SK-N-SH (cell line): ENCODE measurements at regions not wholly inside any gene's neighbourhood (a gene's known extent, or its start where the extent isn't known, plus 50 kb on each side); places are given as distances from the start of the nearest gene placed in this dataset.

ENCODE experiments used
- JUND ChIP-seq: IDR thresholded peaks from 2 replicates; pipeline ENCODE4 v1.4.0; 2012
- POLR2AphosphoS5 ChIP-seq: IDR thresholded peaks from 2 replicates; pipeline ENCODE4 v1.6.1; 2012; ENCODE audit warnings: low read depth, low read length
- TCF12 ChIP-seq: IDR thresholded peaks from 2 replicates; pipeline ENCODE4 v1.4.0; 2012
- TF ChIP-seq, protein P1 (sequence below): fragments of 200-600 bp; sonication (generic); IDR thresholded peaks from 2 replicates; pipeline ENCODE4 v1.6.1; 2017; ENCODE audit warnings: antibody characterized with exemption, mild to moderate bottlenecking, moderate library complexity

DNA sequence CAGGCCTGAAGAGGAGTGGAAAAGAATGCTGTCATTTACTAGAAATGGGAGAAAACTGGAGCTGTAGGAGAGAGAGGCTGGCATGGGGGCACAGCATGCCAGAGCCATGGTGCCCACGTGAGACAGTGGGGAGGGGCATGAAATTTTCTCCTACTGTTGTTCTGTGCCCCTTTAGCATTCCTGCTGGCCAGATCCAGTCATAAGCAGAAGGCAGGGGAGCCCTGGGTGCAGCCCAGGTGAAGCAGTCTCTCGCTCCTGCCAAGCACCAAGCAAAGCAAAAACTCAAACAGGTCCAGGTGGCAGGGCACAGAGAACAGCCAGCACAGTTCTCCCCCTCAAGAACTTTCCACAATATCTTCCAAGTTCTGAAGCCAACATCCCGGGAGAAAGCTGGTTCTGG is 383.2 kb downstream of the TCERG1L start:
- no peak for TF ChIP-seq JUND
- TF ChIP-seq TCF12, result no peak
- TF ChIP-seq, protein P1, sequence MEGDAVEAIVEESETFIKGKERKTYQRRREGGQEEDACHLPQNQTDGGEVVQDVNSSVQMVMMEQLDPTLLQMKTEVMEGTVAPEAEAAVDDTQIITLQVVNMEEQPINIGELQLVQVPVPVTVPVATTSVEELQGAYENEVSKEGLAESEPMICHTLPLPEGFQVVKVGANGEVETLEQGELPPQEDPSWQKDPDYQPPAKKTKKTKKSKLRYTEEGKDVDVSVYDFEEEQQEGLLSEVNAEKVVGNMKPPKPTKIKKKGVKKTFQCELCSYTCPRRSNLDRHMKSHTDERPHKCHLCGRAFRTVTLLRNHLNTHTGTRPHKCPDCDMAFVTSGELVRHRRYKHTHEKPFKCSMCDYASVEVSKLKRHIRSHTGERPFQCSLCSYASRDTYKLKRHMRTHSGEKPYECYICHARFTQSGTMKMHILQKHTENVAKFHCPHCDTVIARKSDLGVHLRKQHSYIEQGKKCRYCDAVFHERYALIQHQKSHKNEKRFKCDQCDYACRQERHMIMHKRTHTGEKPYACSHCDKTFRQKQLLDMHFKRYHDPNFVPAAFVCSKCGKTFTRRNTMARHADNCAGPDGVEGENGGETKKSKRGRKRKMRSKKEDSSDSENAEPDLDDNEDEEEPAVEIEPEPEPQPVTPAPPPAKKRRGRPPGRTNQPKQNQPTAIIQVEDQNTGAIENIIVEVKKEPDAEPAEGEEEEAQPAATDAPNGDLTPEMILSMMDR, result no peak
- no peak for TF ChIP-seq POLR2AphosphoS5
